SK-N-SH (cell line): ENCODE measurements at regions not wholly inside any gene's neighbourhood (a gene's known extent, or its start where the extent isn't known, plus 50 kb on each side); places are given as distances from the start of the nearest gene placed in this dataset.

Experiments used
- CTCF ChIA-PET: fragments of 300-600, 350-600 bp; formaldehyde crosslinking; extraction: SDS; loops from one replicate; lab custom pipeline; 2021; lab: Yijun Ruan, JAX
- POLR2A ChIA-PET: fragments of 350-600 bp; sonication (Branson Sonifier 250); formaldehyde crosslinking; extraction: SDS; loops from one replicate; lab custom pipeline; 2020; ENCODE audit warnings: antibody characterized with exemption, inconsistent platforms; lab: Yijun Ruan, JAX
- DNase-seq: peaks from one replicate; pipeline ENCODE4 v3.0.0; 2012
- H2AFZ ChIP-seq: fragments of 200-600 bp; sonication (generic); 2 replicates; pipeline ENCODE4 v1.8.1; 2016; ENCODE audit warnings: antibody characterized with exemption, mild to moderate bottlenecking, low read depth
- H3F3A ChIP-seq: fragments of 200-600 bp; sonication (generic); replicated peaks from 2 replicates; pipeline ENCODE3; 2016; ENCODE audit warnings: antibody characterized with exemption, mild to moderate bottlenecking; ENCODE audit not compliant: insufficient read depth
- H3K27ac ChIP-seq, 2 experiments: fragments of 200-500 bp in 1 of 2; fragments of 200-600 bp in 1 of 2; sonication (Bioruptor generic) in 1 of 2; sonication (generic), shearing (Covaris generic) in 1 of 2; 2 replicates each; pipeline versions ENCODE4 v1.5.1 to v1.6.1; 2014 to 2016; ENCODE audit warnings: low read depth in 2 of 2, inconsistent platforms in 1 of 2, low read length in 1 of 2, mild to moderate bottlenecking in 1 of 2, mixed read lengths in 1 of 2
- H3K27me3 ChIP-seq: fragments of 200-600 bp; sonication (generic), shearing (Covaris generic); 2 replicates; pipeline ENCODE4 v1.6.1; 2016; ENCODE audit warnings: mixed run types; ENCODE audit not compliant: insufficient read depth
- H3K36me3 ChIP-seq, 2 experiments: fragments of 200-500 bp in 1 of 2; fragments of 200-600 bp in 1 of 2; sonication (Bioruptor generic) in 1 of 2; sonication (generic) in 1 of 2; replicated peaks in 1 of 2; 2 replicates each; pipeline versions ENCODE3 to v1.5.1; 2014 to 2016; ENCODE audit warnings: low read length in 1 of 2, mild to moderate bottlenecking in 1 of 2; ENCODE audit not compliant: insufficient read depth in 2 of 2, control insufficient read depth in 1 of 2
- H3K4me1 ChIP-seq, 2 experiments: fragments of 200-500 bp in 1 of 2; fragments of 200-600 bp in 1 of 2; sonication (Bioruptor generic) in 1 of 2; sonication (generic), shearing (Covaris generic) in 1 of 2; 2 replicates each; pipeline versions ENCODE4 v1.5.1 to v1.6.1; 2014 to 2016; ENCODE audit warnings: low read depth in 1 of 2, low read length in 1 of 2, mixed run types in 1 of 2; ENCODE audit not compliant: insufficient read depth in 2 of 2, control insufficient read depth in 1 of 2
- H3K4me2 ChIP-seq: fragments of 200-600 bp; sonication (generic), shearing (Covaris generic); 2 replicates; pipeline ENCODE4 v1.6.1; 2017; ENCODE audit warnings: mixed run types
- H3K4me3 ChIP-seq, 2 experiments: fragments of 200-500 bp in 1 of 2; fragments of 200-600 bp in 1 of 2; sonication (Bioruptor generic) in 1 of 2; sonication (generic), shearing (Covaris generic) in 1 of 2; 2 replicates each; pipeline versions ENCODE4 v1.5.1 to v1.8.1; 2014 to 2016; ENCODE audit warnings: low read depth in 2 of 2, inconsistent platforms in 1 of 2, low read length in 1 of 2, mild to moderate bottlenecking in 1 of 2, mixed read lengths in 1 of 2, moderate library complexity in 1 of 2
- H3K79me2 ChIP-seq: fragments of 200-600 bp; sonication (generic); 2 replicates; pipeline ENCODE4 v1.8.1; 2017; ENCODE audit warnings: mild to moderate bottlenecking; ENCODE audit not compliant: insufficient read depth
- H3K9ac ChIP-seq: fragments of 200-600 bp; sonication (generic); 2 replicates; pipeline ENCODE4 v1.6.1; 2017; ENCODE audit warnings: mixed run types
- H3K9me2 ChIP-seq: fragments of 200-600 bp; sonication (generic); 2 replicates; pipeline ENCODE4 v1.6.1; 2017; ENCODE audit warnings: mixed run types
- H3K9me3 ChIP-seq: fragments of 200-600 bp; sonication (generic); 2 replicates; pipeline ENCODE4 v1.6.1; 2017; ENCODE audit warnings: mixed run types, mild to moderate bottlenecking, moderate library complexity
- H4K20me1 ChIP-seq: fragments of 200-600 bp; sonication (generic); 2 replicates; pipeline ENCODE4 v1.6.1; 2017; ENCODE audit warnings: mild to moderate bottlenecking, mixed run types; ENCODE audit not compliant: insufficient read depth
- CHD2 ChIP-seq: fragments of 150-350 bp; IDR thresholded peaks from 2 replicates; pipeline ENCODE4 v1.6.1; 2018; ENCODE audit warnings: low read length; ENCODE audit not compliant: partially characterized antibody
- CTCF ChIP-seq: fragments of 200-600 bp; sonication (generic); IDR thresholded peaks from 2 replicates; pipeline ENCODE4 v1.6.1; 2017; ENCODE audit warnings: antibody characterized with exemption, mild to moderate bottlenecking, moderate library complexity
- ELF1 ChIP-seq: IDR thresholded peaks from 2 replicates; pipeline ENCODE4 v1.4.0; 2012
- EP300 ChIP-seq, 2 experiments: IDR thresholded peaks; 2 replicates each; pipeline versions ENCODE4 v1.4.0 to v1.6.1; 2012; ENCODE audit warnings: borderline replicate concordance in 1 of 2, low read depth in 1 of 2, low read length in 1 of 2
- FOSL2 ChIP-seq: IDR thresholded peaks from 2 replicates; pipeline ENCODE4 v1.4.0; 2012; ENCODE audit warnings: low read depth, mild to moderate bottlenecking, moderate library complexity, borderline replicate concordance
- GABPA ChIP-seq: IDR thresholded peaks from 2 replicates; pipeline ENCODE4 v1.4.0; 2012; ENCODE audit warnings: low read depth, mild to moderate bottlenecking
- JUND ChIP-seq: IDR thresholded peaks from 2 replicates; pipeline ENCODE4 v1.4.0; 2012
- MEF2A ChIP-seq: IDR thresholded peaks from 2 replicates; pipeline ENCODE4 v1.4.0; 2012; ENCODE audit warnings: low read depth, borderline replicate concordance
- MXI1 ChIP-seq: IDR thresholded peaks from 2 replicates; pipeline ENCODE4 v1.6.1; 2012; ENCODE audit warnings: mild to moderate bottlenecking, low read depth, low read length, improper control_type of control experiment
- POLR2AphosphoS5 ChIP-seq: IDR thresholded peaks from 2 replicates; pipeline ENCODE4 v1.6.1; 2012; ENCODE audit warnings: low read depth, low read length
- REST ChIP-seq: IDR thresholded peaks from 2 replicates; pipeline ENCODE4 v1.6.1; 2012; ENCODE audit warnings: mild to moderate bottlenecking, low read depth, low read length, moderate library complexity
- RXRA ChIP-seq: IDR thresholded peaks from 2 replicates; pipeline ENCODE4 v1.4.0; 2012; ENCODE audit warnings: low read depth, mild to moderate bottlenecking, borderline replicate concordance
- SIN3A ChIP-seq: IDR thresholded peaks from 2 replicates; pipeline ENCODE4 v1.6.1; 2012; ENCODE audit warnings: low read depth, mild to moderate bottlenecking, low read length, moderate library complexity, borderline replicate concordance
- SMC3 ChIP-seq: IDR thresholded peaks from 2 replicates; pipeline ENCODE4 v1.6.1; 2012; ENCODE audit warnings: low read depth, low read length, improper control_type of control experiment
- WGBS: methylation state at CpG from one replicate; pipeline ENCODE4 v1.1.6; 2017; ENCODE audit warnings: low lambda C conversion rate; 5-methylcytosine and 5-hydroxymethylcytosine counted together
- TF ChIP-seq, protein P1 (sequence below): IDR thresholded peaks from 2 replicates; pipeline ENCODE4 v1.4.0; 2012; ENCODE audit warnings: low read depth

- no peak overlapping the region for H3K4me2 ChIP-seq
- H3K9me3 ChIP-seq = no peaks in the 10 kb centered on the region
- no peak overlapping the region for H2AFZ ChIP-seq
- TF ChIP-seq RXRA (no peak), SIN3A (no peak), JUND (no peak), SMC3 (no peak), POLR2AphosphoS5 (no peak), REST (no peak), EP300 (IDR thresholded peaks at IDR 0.05; ENCODE audit: borderline replicate concordance in 1 of 2, low read depth in 1 of 2, low read length in 1 of 2) (no peak), ELF1 (no peak), MEF2A (no peak), CTCF (no peak)
- no peaks in the 10 kb centered on the region for H3K79me2 ChIP-seq
- 73% methylated on average over 2 of the region's 2 CpGs for WGBS
- ChIA-PET POLR2A (no interaction called here), CTCF (no interaction called here)
- H4K20me1 ChIP-seq = no peaks in the 10 kb centered on the region
- H3K4me1 ChIP-seq = peaks cover 1 to 15% of the 10 kb centered on the region in 2 experiments
- H3K27ac ChIP-seq = no peak overlapping the region
- H3K27me3 ChIP-seq = no peaks in the 10 kb centered on the region
- no peak overlapping the region for H3K9ac ChIP-seq
- no peaks in the 10 kb centered on the region for H3K9me2 ChIP-seq
- H3F3A ChIP-seq = peaks cover 12% of the 10 kb centered on the region
- no peaks in the 10 kb centered on the region for H3K36me3 ChIP-seq
- no peak overlapping the region for H3K4me3 ChIP-seq
- DNase-seq = no peak
Observed at GRCh38 chr11:26837154-26837553, 115.3 kb upstream of the SLC5A12 start.

DNA sequence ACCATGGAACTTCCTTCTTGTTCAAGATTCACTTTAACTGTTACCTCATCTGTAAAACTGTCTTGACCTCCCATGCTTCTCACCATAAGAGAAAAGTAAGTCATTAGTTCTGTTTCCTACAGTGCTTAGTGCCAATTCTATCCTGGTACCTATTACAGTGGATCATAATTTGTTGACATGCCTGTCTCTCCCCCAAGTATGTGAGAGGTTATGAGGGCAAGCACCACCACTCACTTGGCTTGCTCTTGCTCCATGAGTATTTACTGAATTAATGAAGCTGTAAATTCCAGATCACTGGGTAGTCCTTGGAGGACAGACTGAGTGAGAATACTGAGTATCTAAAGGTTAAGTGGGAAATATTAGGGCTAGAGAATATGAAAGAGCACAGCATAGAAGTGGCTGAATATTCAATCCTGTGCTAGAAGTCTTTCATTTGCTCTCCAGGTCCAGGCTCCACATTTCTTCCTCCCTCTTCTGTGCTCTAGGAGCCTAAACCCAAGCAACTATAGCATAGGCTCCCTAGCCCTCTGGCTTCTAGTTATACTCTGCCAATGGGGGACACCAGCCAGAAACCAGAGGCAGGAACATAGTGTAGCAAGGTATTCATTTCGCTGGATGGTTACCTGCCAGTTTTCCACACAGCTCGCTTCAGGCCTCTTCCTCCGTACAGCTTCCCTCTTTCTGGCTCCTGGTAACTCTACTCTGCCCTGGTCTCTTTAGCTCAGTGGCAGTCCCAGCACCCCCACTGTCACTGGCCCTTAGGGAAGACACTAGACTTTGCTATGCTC is 118.2 kb upstream of the SLC5A12 start:
- peaks cover 13 to 38% of the 10 kb centered on the region in 2 experiments for H3K4me1 ChIP-seq
- H3K9me3 ChIP-seq = no peaks in the 10 kb centered on the region
- no peaks in the 10 kb centered on the region for H3K9me2 ChIP-seq
- peaks cover 21% of the 10 kb centered on the region for H3F3A ChIP-seq
- no peak overlapping the region for H2AFZ ChIP-seq
- no peaks in the 10 kb centered on the region for H3K27me3 ChIP-seq
- no peak for DNase-seq
- no peak for TF ChIP-seq CHD2
- TF ChIP-seq GABPA = no peak
- TF ChIP-seq RXRA = no peak
- TF ChIP-seq, protein P1, sequence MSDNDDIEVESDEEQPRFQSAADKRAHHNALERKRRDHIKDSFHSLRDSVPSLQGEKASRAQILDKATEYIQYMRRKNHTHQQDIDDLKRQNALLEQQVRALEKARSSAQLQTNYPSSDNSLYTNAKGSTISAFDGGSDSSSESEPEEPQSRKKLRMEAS = no peak
- no peak for TF ChIP-seq FOSL2
- TF ChIP-seq MXI1 = no peak
- WGBS = 100% methylated on average over 3 of the region's 3 CpGs
- no peak overlapping the region for H3K4me3 ChIP-seq
- no peaks in the 10 kb centered on the region for H3K79me2 ChIP-seq
- CTCF ChIA-PET = no interaction called here
- H3K27ac ChIP-seq = peak overlapping the region in 1 of 2 experiments; percentile 14; a peak in 1 of 4 replicates
- no peak overlapping the region for H3K4me2 ChIP-seq
- POLR2A ChIA-PET = no interaction called here
- no peaks in the 10 kb centered on the region for H4K20me1 ChIP-seq
- H3K36me3 ChIP-seq = no peaks in the 10 kb centered on the region
- no peak overlapping the region for H3K9ac ChIP-seq
